Sigmoid colon (tissue), 4 donors: ENCODE measurements at regions not wholly inside any gene's neighbourhood (a gene's known extent, or its start where the extent isn't known, plus 50 kb on each side); places are given as distances from the start of the nearest gene placed in this dataset.

Source experiments
- CTCF ChIP-seq, 4 experiments: fragments of 450-650 bp in 3 of 4; fragments of 200-600 bp in 1 of 4; IDR thresholded peaks; one replicate each; pipeline ENCODE4 v1.5.1; 2016 to 2019; ENCODE audit warnings: antibody characterized with exemption in 4 of 4, mild to moderate bottlenecking in 3 of 4, moderate library complexity in 2 of 4
- EP300 ChIP-seq, 4 donors: sonication (generic); formaldehyde crosslinking; IDR thresholded peaks; one replicate each; pipeline ENCODE4 v1.6.1; 2017; ENCODE audit warnings: antibody characterized with exemption in 4 of 4
- POLR2A ChIP-seq, 2 donors: fragments of 450-650 bp; IDR thresholded peaks; one replicate each; pipeline ENCODE4 v1.6.1; 2016; ENCODE audit warnings: antibody characterized with exemption in 2 of 2, mild to moderate bottlenecking in 2 of 2, moderate library complexity in 2 of 2
- POLR2AphosphoS5 ChIP-seq, 4 donors: sonication (generic); formaldehyde crosslinking; IDR thresholded peaks; one replicate each; pipeline ENCODE4 v1.6.1; 2017; ENCODE audit warnings: antibody characterized with exemption in 4 of 4

- no peak for TF ChIP-seq POLR2A (IDR thresholded peaks at IDR 0.05)
- no peak for TF ChIP-seq CTCF (IDR thresholded peaks at IDR 0.05)
- peak in 2 of 4 donors; percentile 13 to 27 for TF ChIP-seq POLR2AphosphoS5 (IDR thresholded peaks at IDR 0.05)
- no peak for TF ChIP-seq EP300 (IDR thresholded peaks at IDR 0.05)
Observed at GRCh38 chr9:105154723-105155191, 89.7 kb upstream of the SLC44A1 start.
